Activated CD4-positive, alpha-beta T cell treated with anti-CD3 and anti-CD28 coated beads, Interleukin-2, amount 10 ng/mL, durations not matched to agents 24 days and 14 days (primary cell): ENCODE measurements at regions not wholly inside any gene's neighbourhood (a gene's known extent, or its start where the extent isn't known, plus 50 kb on each side); places are given as distances from the start of the nearest gene placed in this dataset.

Experiments used
- DNase-seq: peaks from one replicate; pipeline ENCODE4 v3.0.0; 2022
- H3K27ac Mint-ChIP-seq: one replicate; pipeline ENCODE4 v1.8.0; 2022; ENCODE audit warnings: mild to moderate bottlenecking, mixed read lengths
- H3K27me3 Mint-ChIP-seq: one replicate; pipeline ENCODE4 v1.8.0; 2022; ENCODE audit warnings: mixed read lengths
- H3K36me3 Mint-ChIP-seq: one replicate; pipeline ENCODE4 v1.8.0; 2022; ENCODE audit warnings: low read depth, mild to moderate bottlenecking, mixed read lengths
- H3K4me1 Mint-ChIP-seq: one replicate; pipeline ENCODE4 v1.8.0; 2021; ENCODE audit warnings: mixed read lengths
- H3K4me3 Mint-ChIP-seq: one replicate; pipeline ENCODE4 v1.8.0; 2022; ENCODE audit warnings: mild to moderate bottlenecking, moderate library complexity, mixed read lengths
- H3K9me3 Mint-ChIP-seq: one replicate; pipeline ENCODE4 v1.8.0; 2021; ENCODE audit warnings: mixed read lengths
- intact Hi-C: fragments of 100-400 bp; cut with micrococcal nuclease; formaldehyde crosslinking; loops from one replicate; pipeline ENCODE4 v1.15.1; 2023

DNA sequence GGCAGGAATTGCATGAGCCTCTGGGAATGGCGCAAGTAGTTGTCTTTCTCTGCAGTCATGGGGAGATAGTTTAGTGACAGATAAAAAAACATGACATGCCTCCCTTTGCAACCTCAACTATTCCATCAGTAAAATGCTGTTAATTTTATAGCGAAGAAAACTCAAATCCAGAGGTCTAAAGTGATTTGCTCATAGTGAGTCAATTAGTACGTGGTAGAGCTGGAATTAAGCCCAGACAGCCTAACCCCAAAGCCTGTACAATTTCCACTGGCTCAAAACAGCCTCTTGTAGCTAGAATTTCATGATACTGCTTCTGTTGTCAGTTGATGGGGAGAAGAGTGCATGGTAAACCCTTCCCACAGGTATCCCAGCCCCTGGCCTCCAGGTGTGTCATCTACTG lies 81.3 kb upstream of the TRPC5 start:
- H3K27me3 Mint-ChIP-seq, result no peaks in the 10 kb centered on the region
- no peak for DNase-seq
- H3K27ac Mint-ChIP-seq, result no peak overlapping the region
- H3K4me3 Mint-ChIP-seq, result no peak overlapping the region
- intact Hi-C loops, result no loop called here
- H3K4me1 Mint-ChIP-seq, result no peaks in the 10 kb centered on the region
- no peaks in the 10 kb centered on the region for H3K9me3 Mint-ChIP-seq
- H3K36me3 Mint-ChIP-seq, result no peaks in the 10 kb centered on the region

- Mint-ChIP-seq H3K9me3 (no peaks in the 10 kb centered on the region), H3K27me3 (no peaks in the 10 kb centered on the region)
- no peak for DNase-seq
Observed at GRCh38 chrX:112148397-112148796, 65.8 kb upstream of the TRPC5 start.

DNA sequence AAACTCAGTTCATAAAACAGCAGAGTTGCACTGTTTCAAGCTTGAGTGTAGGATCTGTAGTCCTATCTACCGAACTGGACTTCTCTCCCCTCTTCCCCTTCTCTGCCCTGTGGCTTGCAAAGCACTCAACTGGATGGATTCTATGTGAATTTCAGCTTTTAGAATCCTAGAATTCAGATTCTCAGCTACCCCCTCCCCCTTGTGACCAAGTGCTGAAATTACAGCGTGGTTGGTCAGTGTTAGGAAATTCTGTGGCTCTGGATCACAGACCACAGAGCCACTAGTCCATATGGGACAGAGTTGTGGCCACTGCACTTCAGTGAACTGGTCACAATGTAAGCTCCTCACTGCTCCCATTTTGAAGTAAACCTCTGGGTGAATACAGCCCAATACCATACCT lies 64.6 kb upstream of the TRPC5 start:
- H3K36me3 Mint-ChIP-seq, result no peaks in the 10 kb centered on the region
- intact Hi-C loops, result no loop called here
- no peaks in the 10 kb centered on the region for H3K9me3 Mint-ChIP-seq
- no peaks in the 10 kb centered on the region for H3K27me3 Mint-ChIP-seq
- no peaks in the 10 kb centered on the region for H3K4me1 Mint-ChIP-seq
- no peak overlapping the region for H3K4me3 Mint-ChIP-seq
- no peak overlapping the region for H3K27ac Mint-ChIP-seq
- no peak for DNase-seq

More at GRCh38 chrX:112148397-112148796, 65.8 kb upstream of the TRPC5 start:
- no peaks in the 10 kb centered on the region for H3K36me3 Mint-ChIP-seq
- intact Hi-C loops, result no loop called here
- H3K4me1 Mint-ChIP-seq, result no peaks in the 10 kb centered on the region
- H3K4me3 Mint-ChIP-seq, result no peak overlapping the region
- no peak overlapping the region for H3K27ac Mint-ChIP-seq

GRCh38 chrX:112137276-112137675 lies 54.7 kb upstream of the TRPC5 start:
- intact Hi-C loops, result no loop called here
- no peak for DNase-seq
- no peaks in the 10 kb centered on the region for H3K9me3 Mint-ChIP-seq

More at GRCh38 chrX:112137276-112137675, 54.7 kb upstream of the TRPC5 start:
- no peak overlapping the region for H3K27ac Mint-ChIP-seq
- no peaks in the 10 kb centered on the region for H3K36me3 Mint-ChIP-seq
- H3K27me3 Mint-ChIP-seq, result no peaks in the 10 kb centered on the region
- H3K4me1 Mint-ChIP-seq, result no peaks in the 10 kb centered on the region
- no peak overlapping the region for H3K4me3 Mint-ChIP-seq
